Lung (tissue), 11 donors: ENCODE measurements at regions not wholly inside any gene's neighbourhood (a gene's known extent, or its start where the extent isn't known, plus 50 kb on each side); places are given as distances from the start of the nearest gene placed in this dataset.

Experiments used
- ATAC-seq: fragments of 200-7000 bp; cut with Tn5 transposase; one replicate; pipeline ENCODE4 v1.9.1; 2020; ENCODE audit warnings: moderate number of reproducible peaks; ENCODE audit not compliant: insufficient read depth, low FRiP score
- DNase-seq, 3 donors: peaks; one replicate each; pipeline ENCODE4 v3.0.0-alpha.2; 2013 to 2017
- H3K27ac ChIP-seq, 2 donors: one replicate each; pipeline ENCODE4 v1.5.1; 2013; ENCODE audit warnings: mild to moderate bottlenecking in 2 of 2, moderate library complexity in 2 of 2, control low read depth in 1 of 2, inconsistent platforms in 1 of 2, low read depth in 1 of 2, low read length in 1 of 2
- H3K27me3 ChIP-seq, 3 donors: one replicate each; pipeline ENCODE4 v1.5.1; 2013; ENCODE audit warnings: low read length in 2 of 3; ENCODE audit not compliant: control insufficient read depth in 3 of 3, insufficient read depth in 3 of 3
- H3K36me3 ChIP-seq, 4 donors: one replicate each; pipeline ENCODE4 v1.5.1; 2013; ENCODE audit warnings: low read length in 4 of 4, mild to moderate bottlenecking in 1 of 4, moderate library complexity in 1 of 4; ENCODE audit not compliant: control insufficient read depth in 4 of 4, insufficient read depth in 4 of 4
- H3K4me1 ChIP-seq, 5 donors: one replicate each; pipeline ENCODE4 v1.5.1; 2013; ENCODE audit warnings: low read length in 5 of 5, mild to moderate bottlenecking in 2 of 5, moderate library complexity in 1 of 5; ENCODE audit not compliant: control insufficient read depth in 5 of 5, insufficient read depth in 5 of 5
- H3K4me3 ChIP-seq: one replicate; pipeline ENCODE4 v1.5.1; 2013; ENCODE audit warnings: mild to moderate bottlenecking, control low read depth, moderate library complexity
- H3K9ac ChIP-seq, 2 donors: one replicate each; pipeline ENCODE4 v1.5.1; 2013; ENCODE audit warnings: low read length in 2 of 2, control low read depth in 1 of 2; ENCODE audit not compliant: insufficient read depth in 1 of 2
- H3K9me3 ChIP-seq, 4 donors: one replicate each; pipeline ENCODE4 v1.5.1; 2013; ENCODE audit warnings: low read length in 3 of 4, mild to moderate bottlenecking in 1 of 4, moderate library complexity in 1 of 4; ENCODE audit not compliant: control insufficient read depth in 4 of 4, insufficient read depth in 3 of 4
- WGBS, 2 donors: extraction: QIAGEN DNeasy Blood & Tissue Kit; methylation state at CpG; one replicate each; pipeline ENCODE4 v1.1.7; 2013; 5-methylcytosine and 5-hydroxymethylcytosine counted together
- TF ChIP-seq, protein P1 (sequence below): IDR thresholded peaks from 2 replicates; pipeline ENCODE4 v1.5.1; 2012; ENCODE audit warnings: mild to moderate bottlenecking; ENCODE audit errors: control extremely low read depth, extremely low read depth
- donor health status: control.
- donor health status: control.
- donor health status: Bipolar disorder and iron deficiency.
- donor health status: healthy.
- donor health status: DM: yes; HTN: yes; CAD: no.

DNA sequence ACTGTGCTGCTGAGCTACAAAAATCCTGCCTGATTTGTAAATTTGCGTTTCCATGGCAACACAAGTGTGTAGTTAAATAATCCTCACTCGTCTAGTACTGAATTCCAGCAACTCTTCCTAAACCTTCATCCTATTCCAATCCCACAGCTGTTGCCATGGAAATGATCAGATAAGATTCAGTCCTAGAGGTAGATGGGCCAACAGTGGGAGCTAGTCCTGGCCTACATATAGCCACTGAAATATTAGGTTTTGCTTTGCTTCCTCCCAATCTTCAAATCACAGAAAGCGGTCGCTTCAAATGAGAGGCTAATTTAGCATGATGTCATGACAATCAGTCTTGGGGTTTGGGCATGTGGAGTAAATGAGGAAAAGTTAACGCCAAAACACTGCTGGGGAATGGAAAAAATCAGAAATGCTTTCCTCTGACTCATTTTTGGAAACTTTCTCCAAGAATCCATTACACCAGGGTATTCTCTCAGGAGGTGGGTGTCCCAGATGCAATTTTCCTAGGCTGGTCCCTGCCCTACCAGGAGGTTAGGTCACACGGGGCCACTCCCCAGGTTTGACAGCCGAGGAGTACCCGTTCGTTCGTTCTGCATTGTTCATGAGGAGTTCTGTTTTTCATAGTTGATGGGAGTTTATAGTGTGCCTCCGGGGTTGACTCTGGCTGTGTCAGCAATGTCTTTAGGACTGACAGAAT, 159.2 kb upstream of the SLCO3A1 start:
- TF ChIP-seq, protein P1, sequence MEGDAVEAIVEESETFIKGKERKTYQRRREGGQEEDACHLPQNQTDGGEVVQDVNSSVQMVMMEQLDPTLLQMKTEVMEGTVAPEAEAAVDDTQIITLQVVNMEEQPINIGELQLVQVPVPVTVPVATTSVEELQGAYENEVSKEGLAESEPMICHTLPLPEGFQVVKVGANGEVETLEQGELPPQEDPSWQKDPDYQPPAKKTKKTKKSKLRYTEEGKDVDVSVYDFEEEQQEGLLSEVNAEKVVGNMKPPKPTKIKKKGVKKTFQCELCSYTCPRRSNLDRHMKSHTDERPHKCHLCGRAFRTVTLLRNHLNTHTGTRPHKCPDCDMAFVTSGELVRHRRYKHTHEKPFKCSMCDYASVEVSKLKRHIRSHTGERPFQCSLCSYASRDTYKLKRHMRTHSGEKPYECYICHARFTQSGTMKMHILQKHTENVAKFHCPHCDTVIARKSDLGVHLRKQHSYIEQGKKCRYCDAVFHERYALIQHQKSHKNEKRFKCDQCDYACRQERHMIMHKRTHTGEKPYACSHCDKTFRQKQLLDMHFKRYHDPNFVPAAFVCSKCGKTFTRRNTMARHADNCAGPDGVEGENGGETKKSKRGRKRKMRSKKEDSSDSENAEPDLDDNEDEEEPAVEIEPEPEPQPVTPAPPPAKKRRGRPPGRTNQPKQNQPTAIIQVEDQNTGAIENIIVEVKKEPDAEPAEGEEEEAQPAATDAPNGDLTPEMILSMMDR: no peak
- H3K4me1 ChIP-seq: peaks cover 0 to 16% (median 8%) of the 10 kb centered on the region in 5 donors
- 61 to 69% methylated on average over 11 of the region's 11 CpGs for whole genome bisulfite sequencing, 2 donors
- H3K4me3 ChIP-seq: no peak overlapping the region
- peak overlapping the region; percentile 63 to 71 for H3K9ac ChIP-seq
- ATAC-seq (peak; percentile 36), DNase-seq (peak; percentile 73 to 96 (median 93))
- no peaks in the 10 kb centered on the region for H3K27me3 ChIP-seq
- peak overlapping the region; percentile 61 to 72 for H3K27ac ChIP-seq
- H3K9me3 ChIP-seq: no peaks in the 10 kb centered on the region
- no peaks in the 10 kb centered on the region for H3K36me3 ChIP-seq

DNA sequence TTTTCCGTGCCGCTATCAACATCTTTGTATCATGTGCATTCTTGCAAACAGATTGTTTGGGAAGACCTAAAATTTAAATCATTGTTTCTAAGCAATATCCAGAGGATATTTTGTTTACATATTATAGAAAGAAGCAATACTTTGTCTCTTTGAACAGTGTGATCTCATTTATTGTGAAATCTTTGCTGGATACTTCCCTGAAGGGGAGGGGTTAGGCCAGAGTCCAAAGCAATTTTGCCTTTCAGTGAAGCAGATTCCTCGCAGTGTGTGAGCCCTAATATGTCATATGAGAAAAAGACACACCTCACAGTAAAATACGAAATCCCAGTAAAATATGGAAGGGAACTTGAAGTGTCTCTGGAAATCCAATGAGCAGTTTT, 158.7 kb upstream of the SLCO3A1 start:
- Histone ChIP-seq H3K27me3 (no peaks in the 10 kb centered on the region), H3K9ac (peak overlapping the region in 1 of 2 donors; percentile 63), H3K4me3 (no peak overlapping the region), H3K9me3 (no peaks in the 10 kb centered on the region), H3K36me3 (no peaks in the 10 kb centered on the region), H3K4me1 (peaks cover 0 to 16% (median 8%) of the 10 kb centered on the region in 5 donors), H3K27ac (peak overlapping the region in 1 of 2 donors; percentile 61)
- DNase-seq: peak; percentile 82 to 92 (median 92)
- WGBS, 2 donors: 71 to 81% methylated on average over 4 of the region's 4 CpGs
- TF ChIP-seq, protein P1: no peak
- ATAC-seq: peak; percentile 82

DNA sequence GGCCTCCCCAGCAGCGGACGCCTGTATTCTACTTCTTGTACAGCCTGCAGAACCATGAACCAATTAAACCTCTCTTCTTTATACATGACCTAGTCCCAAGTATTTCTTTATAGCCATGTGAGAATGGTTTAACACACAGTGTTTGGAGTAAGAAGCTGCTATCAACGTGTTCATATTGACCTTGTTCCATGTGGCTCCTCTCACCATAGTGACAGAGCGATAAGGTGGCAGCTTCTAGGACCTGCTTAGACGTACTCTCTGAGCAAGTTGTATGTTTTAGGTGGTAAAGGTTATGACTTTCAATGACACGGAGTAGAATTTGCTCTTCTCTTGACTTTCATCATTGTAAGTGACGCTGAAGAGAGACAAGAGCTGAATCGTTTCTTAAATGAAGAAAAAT, 157.7 kb upstream of the SLCO3A1 start:
- Histone ChIP-seq H3K36me3 (no peaks in the 10 kb centered on the region), H3K4me1 (peaks cover 0 to 16% (median 8%) of the 10 kb centered on the region in 5 donors), H3K9ac (no peak overlapping the region), H3K27ac (no peak overlapping the region), H3K9me3 (no peaks in the 10 kb centered on the region), H3K4me3 (no peak overlapping the region), H3K27me3 (no peaks in the 10 kb centered on the region)
- TF ChIP-seq, protein P1: no peak
- DNase-seq (no peak), ATAC-seq (no peak)
- WGBS, 2 donors: 77 to 90% methylated on average over 8 of the region's 8 CpGs

DNA sequence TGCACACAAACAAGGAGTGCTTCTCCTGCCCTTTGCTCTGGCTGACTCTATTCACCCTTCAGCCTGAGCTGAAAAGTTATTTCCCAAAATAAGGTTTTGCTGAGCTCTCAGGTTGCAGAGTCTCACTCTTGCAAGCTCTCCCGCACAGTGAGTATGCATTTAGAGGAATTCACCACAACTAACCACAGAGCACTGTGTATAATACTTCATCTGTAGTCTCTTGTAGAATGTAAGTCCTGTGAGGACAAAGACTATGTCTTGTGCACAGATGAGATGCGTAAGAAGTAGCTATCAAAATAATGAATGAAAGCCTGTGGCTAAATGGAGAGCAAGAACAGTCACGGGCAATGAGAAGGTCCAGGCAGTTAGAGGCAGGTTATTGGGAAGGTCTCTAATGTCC, 156.5 kb upstream of the SLCO3A1 start:
- Histone ChIP-seq H3K4me1 (peaks cover 0 to 16% (median 8%) of the 10 kb centered on the region in 5 donors), H3K9me3 (no peaks in the 10 kb centered on the region), H3K27ac (no peak overlapping the region), H3K27me3 (no peaks in the 10 kb centered on the region), H3K9ac (no peak overlapping the region), H3K4me3 (no peak overlapping the region), H3K36me3 (no peaks in the 10 kb centered on the region)
- 93 to 94% methylated on average over 3 of the region's 3 CpGs for WGBS, 2 donors
- no peak for DNase-seq
- ATAC-seq: no peak
- TF ChIP-seq, protein P1: no peak
